Retina (tissue), 1 donor: ENCODE measurements at regions not wholly inside any gene's neighbourhood (a gene's known extent, or its start where the extent isn't known, plus 50 kb on each side); places are given as distances from the start of the nearest gene placed in this dataset.

Experiments
- DNase-seq: peaks from one replicate; pipeline ENCODE4 v3.0.0-alpha.2; 2016

DNA sequence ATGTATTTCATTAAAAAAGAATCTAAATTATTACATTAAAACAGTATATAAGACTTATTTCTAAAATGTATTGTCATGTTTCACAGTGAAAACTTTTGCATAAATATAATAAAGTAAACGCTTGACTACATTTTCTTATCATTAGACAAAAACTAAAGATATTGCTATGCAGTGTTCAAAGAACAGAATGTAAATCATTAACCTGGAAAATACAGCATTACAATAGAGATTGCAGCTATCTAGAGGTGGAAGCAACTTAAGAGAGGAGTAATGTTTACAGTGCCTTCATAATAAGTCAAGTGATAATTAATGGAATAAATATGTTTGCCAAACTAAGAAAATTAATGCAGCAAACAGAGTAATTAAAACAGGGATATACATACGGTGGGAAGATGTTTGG is 940.9 kb downstream of the FSTL5 start:
- no peak for DNase-seq

DNA sequence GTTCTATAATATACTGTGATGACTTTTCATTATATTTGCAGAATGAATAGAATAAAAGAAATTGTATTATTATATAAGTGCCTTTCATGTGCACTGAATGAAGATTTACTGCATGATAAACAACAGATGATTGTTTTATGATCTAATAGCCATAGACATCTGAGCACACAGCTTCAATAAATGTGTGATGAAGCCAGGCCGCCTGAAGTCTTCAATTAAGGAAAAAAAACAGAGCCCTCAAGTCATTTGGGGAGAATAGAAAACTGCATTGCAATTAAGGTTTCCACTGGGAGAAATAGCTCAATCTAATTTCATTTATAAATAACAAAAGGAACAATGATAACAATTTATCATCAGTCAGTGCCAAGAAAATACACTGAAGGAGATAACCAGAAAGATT is 955.2 kb downstream of the FSTL5 start:
- DNase-seq, result no peak

DNA sequence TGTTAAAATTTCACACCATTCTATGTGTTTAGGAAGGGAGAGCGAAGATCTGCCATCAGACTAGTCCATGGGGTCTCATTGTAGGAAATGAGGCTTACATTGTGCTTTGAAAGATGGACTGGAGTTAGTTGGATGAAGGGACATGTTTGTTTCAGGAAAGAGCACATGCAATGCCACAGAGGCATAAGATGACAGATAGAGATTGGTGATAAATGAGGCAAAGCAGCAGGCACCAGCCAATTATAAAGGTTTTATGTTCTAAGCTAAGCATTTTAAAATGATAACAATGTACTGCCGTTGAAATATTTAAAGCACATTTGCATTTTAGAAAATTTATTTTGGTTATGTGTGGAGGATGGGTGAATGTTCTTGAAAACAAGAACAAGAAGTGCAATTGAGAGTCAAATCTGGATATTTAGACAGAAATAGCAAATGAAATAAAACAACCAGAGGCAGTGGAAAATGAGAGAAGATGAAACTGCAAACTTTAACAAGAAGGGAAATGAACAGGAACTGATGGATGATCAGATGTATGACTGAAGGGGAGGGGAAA is 957.2 kb downstream of the FSTL5 start:
- no peak for DNase-seq

DNA sequence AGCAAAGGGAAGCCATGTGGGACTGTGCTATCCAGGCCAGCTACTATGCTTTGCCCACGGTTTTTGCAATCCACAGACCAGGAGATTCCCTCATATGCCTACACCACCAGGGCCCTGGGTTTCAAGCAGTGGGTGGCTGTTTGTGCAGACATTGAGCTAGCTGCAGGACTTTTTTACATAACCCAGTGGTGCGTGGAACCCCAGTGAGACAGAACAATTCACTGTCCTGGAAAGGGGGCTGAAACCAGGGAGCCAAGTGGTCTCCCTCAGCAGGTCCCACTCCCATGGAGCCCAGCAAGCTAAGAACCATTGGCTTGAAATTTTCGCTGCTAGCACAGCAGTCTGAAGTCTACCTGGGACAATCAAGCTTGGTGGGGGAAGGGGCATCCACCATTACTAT is 959.9 kb downstream of the FSTL5 start:
- no peak for DNase-seq

DNA sequence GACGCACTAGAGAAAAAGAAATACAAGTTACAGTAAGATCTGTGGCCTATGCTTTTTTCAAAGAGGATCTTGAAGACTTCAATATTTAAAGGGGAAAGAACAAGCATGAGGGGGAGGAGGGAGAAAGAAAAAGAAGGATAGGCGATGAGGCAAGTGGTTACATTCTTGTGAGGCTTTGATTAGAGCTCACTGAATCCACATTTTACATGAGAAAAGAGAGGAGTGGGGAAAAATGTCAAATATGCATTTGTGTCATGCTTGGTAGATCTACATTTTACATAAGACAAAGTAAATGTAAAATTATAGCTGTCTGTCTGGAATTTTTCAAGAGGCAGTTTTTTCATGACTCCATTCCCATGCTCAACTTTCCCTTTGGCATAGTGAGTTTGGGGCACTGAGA is 965.9 kb downstream of the FSTL5 start:
- DNase-seq, result no peak

DNA sequence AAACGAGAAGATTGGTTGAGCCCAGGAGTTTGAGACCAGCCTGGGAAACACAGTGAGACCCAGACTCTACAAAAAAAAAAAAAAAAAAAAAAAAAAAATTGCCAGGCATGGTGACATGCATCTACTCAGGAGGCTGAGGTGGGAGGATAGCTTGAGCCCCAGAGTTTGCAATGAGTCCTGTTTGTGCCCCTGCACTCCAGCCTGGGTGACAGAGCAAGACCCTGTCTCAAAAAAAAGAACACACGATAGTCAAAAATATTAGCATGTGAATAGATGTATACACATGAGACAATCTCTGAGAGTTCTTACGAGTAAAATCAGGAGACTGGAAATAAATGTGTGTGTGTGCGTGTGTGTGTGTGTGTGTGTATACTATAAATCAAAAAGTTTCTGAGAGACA is 966.3 kb downstream of the FSTL5 start:
- DNase-seq, result no peak

DNA sequence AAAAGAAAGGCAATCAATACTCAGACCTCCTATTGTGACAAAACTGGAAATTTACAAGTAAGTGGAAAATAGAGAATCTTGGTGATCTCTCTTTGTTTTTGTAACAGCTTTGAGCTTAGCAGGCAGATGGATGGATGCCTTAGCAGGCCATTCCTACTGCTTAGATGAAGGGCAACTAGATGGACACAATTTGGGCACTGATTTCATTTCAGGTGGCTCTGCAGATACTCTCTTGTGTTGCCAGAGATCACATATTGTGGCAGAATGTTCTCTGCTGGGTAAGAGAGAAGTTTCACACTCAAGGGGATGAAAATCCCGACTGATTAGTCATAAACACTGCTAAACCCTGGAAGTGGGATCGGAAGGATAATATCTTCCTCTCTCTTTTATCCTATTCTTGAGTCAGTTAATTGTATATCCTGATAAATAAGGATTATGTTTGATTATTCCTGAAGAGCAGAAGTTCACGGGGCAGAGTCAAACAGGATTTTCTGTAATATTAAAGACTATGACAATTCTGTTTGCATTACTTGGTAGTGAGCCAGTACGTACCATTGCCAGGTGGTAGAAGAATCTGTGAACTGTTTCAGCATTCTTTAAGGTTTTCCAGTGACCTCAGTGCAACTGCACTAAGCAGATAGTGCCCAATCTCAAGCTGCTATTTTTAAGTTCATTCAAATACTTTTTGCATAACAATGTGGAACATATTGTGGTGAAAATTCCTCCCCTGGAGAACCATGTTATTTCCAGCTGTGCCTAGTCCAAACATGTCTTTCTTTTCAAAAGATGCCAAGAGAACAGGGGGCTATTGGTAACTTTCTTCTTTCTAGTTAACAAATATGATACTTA is 974.3 kb downstream of the FSTL5 start:
- DNase-seq, result no peak

DNA sequence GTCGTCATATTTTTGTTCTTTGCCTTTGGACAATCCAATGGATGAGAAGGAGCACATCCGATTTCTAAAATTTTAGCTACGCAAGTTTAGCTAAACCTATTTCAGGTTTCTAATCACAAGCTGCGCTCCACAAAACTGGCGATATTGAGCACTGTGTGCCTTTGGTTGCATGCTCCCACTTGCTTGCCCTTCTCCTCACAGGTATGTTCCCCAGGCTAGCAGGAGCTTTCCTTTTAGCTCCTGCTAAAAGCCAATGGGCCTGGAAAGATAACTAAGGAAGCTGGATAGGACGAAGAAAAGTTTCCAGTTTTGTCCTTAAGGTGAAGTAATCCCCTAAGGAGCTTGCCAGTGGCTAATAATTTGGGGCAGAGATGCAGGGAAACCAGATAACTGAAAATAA is 975.2 kb downstream of the FSTL5 start:
- no peak for DNase-seq

DNA sequence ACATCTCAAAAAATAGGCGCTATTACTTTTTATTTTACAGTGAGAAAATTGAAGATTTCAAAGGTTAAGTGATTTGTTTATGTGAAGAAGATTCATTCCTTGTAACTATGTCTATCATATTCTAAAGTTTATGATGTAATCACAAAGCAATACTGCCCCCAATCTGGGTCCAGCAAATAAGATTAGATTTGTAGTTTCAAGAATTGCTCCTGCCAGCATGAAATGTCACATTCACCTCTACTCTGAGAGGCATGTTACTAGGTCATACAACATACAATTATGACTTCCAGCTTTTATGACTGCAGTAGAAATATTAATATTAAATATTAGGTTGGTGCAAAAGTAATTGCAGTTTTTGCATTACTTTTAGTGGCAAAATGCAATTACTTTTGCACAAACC is 976.2 kb downstream of the FSTL5 start:
- no peak for DNase-seq

DNA sequence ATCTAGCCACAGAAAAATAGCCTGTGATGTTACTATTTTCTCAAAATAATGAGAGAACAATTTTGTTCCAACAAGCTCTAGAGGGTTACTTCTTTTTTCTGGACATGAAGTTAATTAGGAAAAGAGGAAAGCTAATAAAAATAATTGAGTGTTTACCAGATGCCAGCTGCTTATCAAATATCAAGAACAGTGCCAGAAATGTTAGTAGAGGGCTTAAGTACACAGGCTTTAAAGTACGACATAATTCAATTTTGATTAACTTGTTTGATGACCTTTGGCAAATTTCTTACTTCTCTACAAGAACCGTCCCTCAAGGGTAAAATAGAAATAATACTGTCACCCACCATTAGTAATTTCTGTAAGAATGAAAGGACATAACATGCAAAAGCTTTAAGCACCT is 977.0 kb downstream of the FSTL5 start:
- DNase-seq, result no peak

DNA sequence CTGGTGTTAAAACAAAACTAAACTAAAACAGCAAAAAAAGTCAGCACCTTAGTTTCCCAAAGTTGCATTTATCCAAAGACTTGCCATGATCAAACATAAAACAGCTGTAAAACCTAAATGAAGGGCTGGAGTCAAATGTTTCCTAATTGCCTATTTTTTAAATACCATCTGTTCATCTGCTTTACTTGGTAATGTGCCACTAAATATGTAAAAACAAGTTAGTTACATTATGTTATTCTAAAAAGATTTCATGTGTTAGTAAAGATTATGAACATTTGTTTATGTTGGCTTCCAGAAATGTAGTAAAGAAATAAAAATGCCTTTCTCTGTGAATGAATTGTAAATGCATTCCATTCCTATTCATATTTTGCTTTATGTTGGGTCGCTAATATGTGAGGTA is 977.8 kb downstream of the FSTL5 start:
- DNase-seq, result no peak

DNA sequence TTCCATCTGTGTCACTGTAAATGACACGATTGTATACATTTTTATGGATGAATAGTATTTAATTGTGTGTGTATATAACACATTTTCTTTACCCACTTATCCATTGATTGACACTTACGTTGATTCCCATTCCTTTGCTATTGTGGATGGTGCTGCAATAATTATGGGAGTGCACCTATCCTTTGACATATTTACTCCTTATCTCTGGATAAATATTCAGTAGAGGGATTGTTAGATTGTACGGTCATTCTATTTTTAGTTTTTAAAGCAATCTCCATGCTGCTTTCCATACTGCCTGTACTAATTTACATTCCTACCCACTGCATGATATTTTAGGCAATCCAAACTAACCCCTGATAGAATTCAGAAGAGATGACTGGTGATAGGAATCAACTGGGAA is 980.1 kb downstream of the FSTL5 start:
- no peak for DNase-seq

DNA sequence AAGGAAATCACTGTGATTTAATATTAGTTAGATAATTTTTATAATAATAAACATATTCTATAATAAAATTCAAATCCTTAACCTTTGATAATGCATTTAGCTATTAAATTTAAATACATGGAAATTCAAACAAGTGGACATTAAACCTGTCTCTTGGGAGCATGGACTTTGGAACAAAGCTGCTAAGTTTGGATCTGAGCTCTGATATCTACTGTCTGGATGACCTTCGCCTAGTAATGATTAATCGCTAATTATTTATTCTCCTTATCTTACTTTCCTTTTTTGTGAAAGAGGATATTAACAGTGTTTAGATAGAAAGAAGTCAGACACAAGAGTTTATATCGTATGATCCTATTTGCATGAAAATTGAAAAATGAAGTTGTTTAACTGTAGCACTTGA is 980.9 kb downstream of the FSTL5 start:
- no peak for DNase-seq

DNA sequence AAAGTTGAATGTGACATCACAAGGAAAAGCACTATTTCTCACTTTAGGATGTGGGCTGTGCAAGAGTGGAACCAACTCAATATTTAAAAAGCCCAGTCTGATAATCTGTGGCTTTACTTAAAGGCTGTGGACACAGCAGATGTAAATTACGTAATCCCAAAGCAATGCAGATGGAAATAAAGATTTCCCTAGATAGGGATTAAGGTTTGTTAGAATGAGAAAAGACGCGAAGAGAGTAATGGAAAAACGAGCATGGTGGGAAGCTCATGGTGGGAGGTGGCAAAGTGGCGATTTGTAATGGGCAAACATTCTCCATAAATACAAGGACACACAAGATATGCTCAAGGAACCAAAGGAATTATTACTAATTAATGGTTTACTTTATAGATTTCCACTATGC is 985.5 kb downstream of the FSTL5 start:
- DNase-seq, result no peak

DNA sequence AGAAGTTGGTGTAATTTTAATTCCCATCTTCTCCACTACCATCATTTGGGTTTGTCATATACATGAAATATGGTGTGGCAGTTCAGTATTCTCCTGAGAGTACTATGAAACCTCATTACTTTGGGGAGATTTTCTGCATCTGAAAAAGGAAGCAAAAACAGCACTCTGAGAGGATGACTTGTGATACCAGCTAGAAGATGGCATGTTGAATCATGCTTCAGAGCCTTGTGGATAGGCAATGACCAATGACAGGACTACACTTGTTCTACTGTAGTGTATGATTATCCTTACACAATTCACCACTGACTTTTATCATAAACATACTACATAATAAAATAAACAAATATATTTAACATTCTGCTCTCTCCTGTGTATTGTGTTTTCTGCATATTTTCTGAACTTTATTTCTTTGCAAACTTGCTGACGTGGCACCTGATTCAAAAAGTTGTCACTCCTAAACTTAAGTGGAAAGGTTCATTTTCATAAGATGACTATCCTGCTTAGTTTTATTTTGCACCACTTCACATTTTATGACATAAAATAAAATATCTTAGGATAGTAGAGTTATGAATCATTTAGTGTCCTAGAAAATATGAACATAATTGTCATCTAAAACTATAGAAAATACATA is 991.3 kb downstream of the FSTL5 start:
- no peak for DNase-seq

DNA sequence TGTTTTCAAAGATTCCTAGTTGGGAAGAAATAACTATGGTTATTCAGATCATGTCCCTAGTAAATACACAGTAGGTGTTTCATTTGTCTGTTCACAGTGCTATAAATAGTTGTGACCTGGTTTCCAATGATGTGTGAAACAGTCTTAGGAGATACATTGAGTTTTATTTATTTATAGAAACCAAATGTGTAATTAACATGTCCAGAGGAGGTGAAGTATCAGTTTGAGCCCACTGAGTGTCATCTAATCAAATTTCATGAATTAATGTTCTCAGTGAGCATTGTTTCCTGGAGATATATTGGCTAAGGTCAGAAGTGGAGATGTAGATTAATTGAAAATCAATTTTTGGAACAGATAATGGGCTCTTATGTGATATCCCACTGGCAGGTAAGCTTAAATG is 996.3 kb downstream of the FSTL5 start:
- DNase-seq, result no peak

DNA sequence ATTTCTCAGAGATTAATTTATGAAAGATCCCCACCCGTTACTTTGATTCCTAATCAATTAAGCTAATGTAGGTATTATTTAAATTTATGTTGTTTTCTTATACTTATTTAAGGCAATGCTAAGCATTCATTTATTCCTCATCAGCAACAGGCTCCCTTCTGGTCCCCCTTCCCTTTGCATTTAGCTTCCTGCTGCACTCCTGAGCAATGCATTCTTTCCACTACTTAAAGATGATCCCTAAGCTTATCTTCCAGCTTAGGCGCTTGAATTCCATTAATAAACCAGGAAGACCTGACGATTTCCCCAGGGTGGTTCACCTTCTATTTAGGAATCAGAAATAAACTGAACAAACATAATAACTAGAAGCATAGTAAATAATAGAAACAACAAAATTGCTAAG is 1003.1 kb downstream of the FSTL5 start:
- DNase-seq, result no peak

DNA sequence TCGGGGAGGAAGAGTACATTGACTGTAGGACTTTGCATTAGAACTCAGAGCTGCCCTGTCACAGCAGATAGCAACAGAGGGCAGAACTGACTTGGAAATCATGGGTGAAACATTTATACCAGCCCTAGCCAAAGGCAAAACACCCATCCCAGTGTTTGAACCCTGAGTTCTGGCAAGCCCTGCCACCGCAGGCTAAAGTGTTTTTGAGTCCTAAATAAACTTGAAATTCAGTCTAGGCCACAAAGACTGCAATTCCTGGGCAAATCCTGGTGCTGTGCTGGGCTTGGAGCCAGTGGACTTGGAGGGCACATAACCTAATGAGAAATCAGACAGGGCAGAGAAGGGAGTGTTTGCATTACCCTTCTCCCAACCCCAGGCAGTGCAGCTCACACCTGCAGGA is 1015.7 kb downstream of the FSTL5 start:
- DNase-seq, result no peak

DNA sequence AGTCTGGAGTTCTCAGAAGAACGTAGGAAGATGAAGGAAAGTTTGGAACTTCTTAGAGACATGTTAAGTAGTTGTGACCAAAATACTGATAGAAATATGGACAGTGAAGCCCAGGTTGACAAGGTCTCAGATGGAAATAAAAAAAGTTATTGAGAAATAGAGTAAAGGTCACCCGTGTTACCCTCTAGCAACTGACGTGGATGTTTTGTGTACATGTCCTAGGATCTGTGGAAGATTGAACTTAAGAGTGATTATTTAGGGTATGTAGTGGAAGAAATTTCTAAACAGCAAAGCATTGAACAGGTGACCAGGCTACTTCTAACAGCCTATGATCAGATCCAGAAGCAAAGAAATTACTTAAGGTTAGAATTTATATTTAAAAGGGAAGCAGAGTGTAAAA is 1020.4 kb downstream of the FSTL5 start:
- no peak for DNase-seq

DNA sequence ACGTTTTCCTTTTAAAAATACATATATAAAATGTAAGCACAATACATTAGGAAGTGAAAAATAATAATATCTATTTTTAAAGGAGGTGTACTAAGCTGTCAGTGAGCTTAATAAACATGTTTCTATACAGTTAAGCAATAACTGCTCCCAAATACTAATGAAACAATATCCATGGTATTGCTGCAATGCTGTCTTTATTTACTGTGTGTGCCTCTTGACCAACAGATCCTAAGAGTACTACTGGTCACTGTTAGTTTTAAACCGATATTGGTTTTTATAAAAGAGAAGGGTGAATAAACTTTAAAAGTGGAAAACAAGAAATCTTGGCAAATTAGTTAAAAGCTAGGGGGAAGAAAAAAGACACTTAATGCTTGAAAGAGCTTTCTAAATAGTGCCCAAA is 1029.0 kb downstream of the FSTL5 start:
- DNase-seq, result no peak

DNA sequence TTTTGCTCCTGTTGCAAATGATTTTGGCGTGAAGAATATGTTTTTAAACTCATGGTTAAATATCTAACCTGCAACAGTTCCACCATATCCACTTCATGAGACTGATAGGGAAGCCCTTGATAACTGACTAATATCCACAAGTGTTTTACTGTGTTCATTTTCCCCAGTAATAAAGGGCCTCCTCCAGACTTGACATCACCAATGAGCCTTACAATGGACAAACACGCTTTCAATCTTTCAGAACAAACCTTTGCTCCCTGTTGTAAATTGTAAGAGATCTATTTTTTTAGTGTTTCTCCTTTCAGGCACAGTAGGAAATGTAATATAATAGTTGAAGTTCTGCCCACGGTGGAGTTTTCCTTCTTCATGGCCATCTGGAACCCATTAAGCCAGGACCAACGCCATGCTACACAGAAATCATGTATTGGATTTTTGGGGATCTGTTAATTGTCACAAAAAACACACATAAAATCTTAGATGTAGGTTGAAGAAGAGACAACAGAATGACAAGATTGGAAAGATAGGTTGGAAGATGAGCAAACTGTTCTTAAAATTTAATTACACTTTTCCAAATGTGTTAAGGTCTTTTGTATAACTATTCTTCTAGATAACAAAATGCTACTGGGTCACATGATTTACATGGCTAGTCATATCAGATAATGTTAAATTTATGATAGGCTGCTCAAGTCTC is 1030.1 kb downstream of the FSTL5 start:
- no peak for DNase-seq

DNA sequence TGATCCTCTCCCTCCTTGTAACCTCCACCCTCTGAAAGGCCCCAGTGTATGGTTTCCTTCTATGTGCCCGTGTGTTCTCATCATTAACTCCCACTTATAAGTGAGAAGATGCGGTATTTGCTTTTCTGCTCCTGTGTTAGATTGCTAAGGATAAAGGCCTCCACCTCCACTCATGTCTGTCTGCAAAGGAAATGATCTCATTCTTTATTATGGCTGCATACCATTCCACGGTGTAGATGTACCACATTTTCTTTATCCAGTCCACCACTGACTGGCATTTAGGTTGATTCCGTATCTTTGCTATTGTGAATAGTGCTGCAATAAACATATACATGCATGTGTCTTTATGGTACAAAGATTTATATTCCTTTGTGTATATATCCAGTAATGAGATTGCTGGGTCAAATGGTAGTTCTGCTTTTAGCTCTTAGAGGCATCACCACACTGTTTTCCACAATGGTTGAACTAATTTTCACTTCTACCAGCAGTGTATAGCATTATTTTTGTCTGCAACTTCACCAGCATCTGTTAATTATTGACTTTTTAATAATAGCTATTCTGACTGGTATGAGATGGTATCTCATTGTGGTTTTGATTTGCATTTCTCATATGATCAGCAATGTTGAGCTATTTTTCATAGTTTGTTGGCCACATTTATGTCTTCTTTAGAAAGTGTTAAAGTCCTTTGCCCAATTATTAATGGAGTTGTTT is 1030.9 kb downstream of the FSTL5 start:
- no peak for DNase-seq

DNA sequence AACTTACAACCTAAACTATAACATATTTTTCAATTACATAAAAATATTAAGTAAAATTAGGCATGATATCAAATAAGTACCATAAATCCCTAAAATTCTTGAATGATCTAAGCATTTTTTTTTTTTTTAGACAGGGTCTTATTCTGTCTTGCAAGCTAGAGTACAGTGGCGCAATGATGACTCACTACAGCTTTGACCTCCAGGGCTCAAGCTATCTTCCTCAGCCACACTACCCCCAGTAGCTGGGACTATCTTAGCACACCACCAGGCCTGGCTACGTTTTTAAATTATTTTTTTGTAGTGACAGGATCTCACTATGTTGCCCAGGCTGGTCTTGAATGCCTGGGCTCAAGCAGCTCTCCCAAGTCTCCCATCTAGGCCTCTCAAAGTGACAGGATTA is 1042.3 kb downstream of the FSTL5 start:
- no peak for DNase-seq
